Endothelial cell (in vitro differentiated cells): ENCODE measurements at regions not wholly inside any gene's neighbourhood (a gene's known extent, or its start where the extent isn't known, plus 50 kb on each side); places are given as distances from the start of the nearest gene placed in this dataset.
"Not testable (repeated sequence)": the region's sequence is repeated elsewhere in the genome, so short reads cannot be mapped to it uniquely, and the experiment has no call there.

Experiments
- DNase-seq: peaks from one replicate; pipeline ENCODE4 v3.0.0; 2021; ENCODE audit warnings: low spot score
- H3K27ac Mint-ChIP-seq: one replicate; pipeline ENCODE4 v1.8.0; 2021; ENCODE audit warnings: mixed read lengths, inconsistent platforms; ENCODE audit not compliant: unreplicated experiment
- H3K27me3 Mint-ChIP-seq: one replicate; pipeline ENCODE4 v1.8.0; 2021; ENCODE audit warnings: mild to moderate bottlenecking, moderate library complexity, mixed read lengths, inconsistent platforms; ENCODE audit not compliant: unreplicated experiment
- H3K36me3 Mint-ChIP-seq: one replicate; pipeline ENCODE4 v1.8.0; 2021; ENCODE audit warnings: mild to moderate bottlenecking, low read depth, mixed read lengths, inconsistent platforms; ENCODE audit not compliant: unreplicated experiment
- H3K4me1 Mint-ChIP-seq: one replicate; pipeline ENCODE4 v1.8.0; 2021; ENCODE audit warnings: mild to moderate bottlenecking, mixed read lengths, inconsistent platforms; ENCODE audit not compliant: unreplicated experiment
- H3K4me3 Mint-ChIP-seq: one replicate; pipeline ENCODE4 v1.8.0; 2021; ENCODE audit warnings: mild to moderate bottlenecking, mixed read lengths, inconsistent platforms; ENCODE audit not compliant: unreplicated experiment
- H3K9me3 Mint-ChIP-seq: one replicate; pipeline ENCODE4 v1.8.0; 2021; ENCODE audit warnings: mixed read lengths, inconsistent platforms; ENCODE audit not compliant: unreplicated experiment
- CTCF ChIP-seq: fragments of 200-600 bp; sonication (generic); IDR thresholded peaks from one replicate; pipeline ENCODE4 v1.5.0; 2021; ENCODE audit warnings: antibody characterized with exemption; ENCODE audit not compliant: unreplicated experiment

GRCh38 chr5:99058466-99058865 is 129.7 kb upstream of the CHD1 start:
- Mint-ChIP-seq H3K4me3 (no peak overlapping the region), H3K27ac (no peak overlapping the region)

DNA sequence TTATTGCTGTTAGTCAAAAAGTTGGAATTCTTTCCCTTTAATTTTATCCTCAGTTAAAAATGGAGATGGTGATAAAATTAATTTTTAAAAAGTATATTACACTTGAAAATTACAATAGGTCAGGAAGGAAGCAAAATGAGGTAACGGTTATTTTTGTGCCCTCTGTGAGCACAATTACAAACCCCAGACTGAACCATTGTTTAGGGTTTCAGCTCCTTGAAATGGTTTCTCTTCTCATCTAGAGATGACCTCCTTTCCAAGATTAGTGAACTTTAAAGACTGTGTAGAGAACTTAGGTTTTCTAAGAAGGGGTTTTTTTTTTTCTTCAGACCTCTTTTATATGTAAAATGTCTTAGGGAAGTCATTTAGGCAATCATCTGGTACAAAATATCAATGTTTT is 126.2 kb upstream of the CHD1 start:
- no peak for DNase-seq
- Mint-ChIP-seq H3K36me3 (no peaks in the 10 kb centered on the region), H3K9me3 (no peaks in the 10 kb centered on the region), H3K27me3 (no peaks in the 10 kb centered on the region), H3K27ac (no peak overlapping the region), H3K4me3 (no peak overlapping the region), H3K4me1 (no peaks in the 10 kb centered on the region)
- TF ChIP-seq CTCF, result no peak

More at GRCh38 chr5:99058466-99058865, 129.7 kb upstream of the CHD1 start:
- H3K4me1 Mint-ChIP-seq, result no peaks in the 10 kb centered on the region
- no peaks in the 10 kb centered on the region for H3K36me3 Mint-ChIP-seq
- H3K9me3 Mint-ChIP-seq, result no peaks in the 10 kb centered on the region
- H3K27me3 Mint-ChIP-seq, result no peaks in the 10 kb centered on the region
- no peak for DNase-seq
- no peak for TF ChIP-seq CTCF

DNA sequence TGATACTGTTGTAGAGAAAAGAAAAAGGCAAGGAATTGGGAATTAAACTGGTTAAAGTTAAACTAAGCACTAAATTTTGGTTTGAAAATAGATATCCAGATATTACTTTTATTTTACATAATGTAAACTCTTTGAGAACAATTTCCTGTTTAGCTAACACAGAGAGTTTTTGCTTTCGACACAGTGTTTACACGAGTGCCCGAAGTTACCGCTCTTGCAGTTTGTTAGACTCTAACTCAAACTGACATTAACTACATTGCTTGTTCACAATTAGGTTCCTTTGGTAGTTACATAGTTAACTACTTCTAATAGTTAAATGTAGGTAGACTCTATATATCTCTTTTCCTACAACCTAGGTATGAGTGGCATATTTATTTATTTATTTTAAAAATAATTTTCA is 117.1 kb upstream of the CHD1 start:
- Mint-ChIP-seq H3K36me3 (no peaks in the 10 kb centered on the region), H3K4me1 (no peaks in the 10 kb centered on the region), H3K9me3 (no peaks in the 10 kb centered on the region), H3K27ac (no peak overlapping the region), H3K27me3 (no peaks in the 10 kb centered on the region), H3K4me3 (no peak overlapping the region)
- DNase-seq, result no peak
- no peak for TF ChIP-seq CTCF

GRCh38 chr5:99043257-99043656 is 114.5 kb upstream of the CHD1 start:
- H3K9me3 Mint-ChIP-seq, DNase-seq, H3K27ac Mint-ChIP-seq, H3K27me3 Mint-ChIP-seq, H3K4me1 Mint-ChIP-seq, H3K36me3 Mint-ChIP-seq, H3K4me3 Mint-ChIP-seq: not testable (repeated sequence)

DNA sequence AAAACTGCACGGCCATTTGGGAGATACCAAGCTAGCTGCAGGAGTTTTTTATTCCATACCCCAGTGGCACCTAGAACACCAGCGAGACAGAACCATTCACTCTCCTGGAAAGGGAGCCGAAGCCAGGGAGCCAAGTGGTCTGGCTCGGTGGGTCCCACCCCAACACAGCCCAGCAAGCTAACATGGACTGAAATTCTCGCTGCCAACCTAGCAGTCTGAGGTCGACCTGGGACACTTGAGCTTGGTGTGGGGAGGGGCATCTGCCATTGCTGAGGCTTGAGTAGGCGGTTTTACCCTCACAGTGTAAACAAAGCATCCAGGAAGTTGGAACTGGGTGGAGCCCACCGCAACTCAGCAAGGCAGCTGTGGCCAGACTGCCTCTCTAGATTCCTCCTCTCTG is 108.9 kb upstream of the CHD1 start:
- no peak for TF ChIP-seq CTCF
- no peak for DNase-seq
- H3K36me3 Mint-ChIP-seq, result no peaks in the 10 kb centered on the region
- H3K4me1 Mint-ChIP-seq, result no peaks in the 10 kb centered on the region
- H3K27ac Mint-ChIP-seq, result no peak overlapping the region
- no peak overlapping the region for H3K4me3 Mint-ChIP-seq
- no peaks in the 10 kb centered on the region for H3K9me3 Mint-ChIP-seq
- peaks cover 3% of the 10 kb centered on the region for H3K27me3 Mint-ChIP-seq

DNA sequence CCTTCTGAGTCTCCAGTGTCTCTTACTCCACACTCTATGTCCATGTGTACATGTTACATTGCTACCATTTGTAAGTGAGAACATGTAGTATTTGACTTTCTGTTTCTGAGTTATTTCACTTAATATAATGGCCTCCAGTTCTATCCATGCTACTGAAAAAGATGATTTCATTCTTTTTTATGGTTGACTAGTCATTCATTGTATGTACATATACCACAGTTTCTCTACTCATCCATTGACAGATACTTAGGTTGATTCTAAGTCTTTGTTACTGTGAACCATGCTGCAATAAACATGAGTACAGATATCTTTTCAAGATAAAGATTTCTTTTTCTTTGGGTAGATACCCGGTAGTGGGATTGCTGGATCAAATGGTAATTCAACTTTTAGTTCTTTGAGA is 107.1 kb upstream of the CHD1 start:
- Mint-ChIP-seq H3K4me3 (no peak overlapping the region), H3K36me3 (no peaks in the 10 kb centered on the region), H3K9me3 (no peaks in the 10 kb centered on the region), H3K27ac (no peak overlapping the region), H3K27me3 (peaks cover 3% of the 10 kb centered on the region), H3K4me1 (no peaks in the 10 kb centered on the region)
- no peak for DNase-seq
- no peak for TF ChIP-seq CTCF
